ENCODE measurements at regions not wholly inside any gene's neighbourhood (a gene's known extent, or its start where the extent isn't known, plus 50 kb on each side); places are given as distances from the start of the nearest gene placed in this dataset.
"Not testable (repeated sequence)": the region's sequence is repeated elsewhere in the genome, so short reads cannot be mapped to it uniquely, and the experiment has no call there.

DNA sequence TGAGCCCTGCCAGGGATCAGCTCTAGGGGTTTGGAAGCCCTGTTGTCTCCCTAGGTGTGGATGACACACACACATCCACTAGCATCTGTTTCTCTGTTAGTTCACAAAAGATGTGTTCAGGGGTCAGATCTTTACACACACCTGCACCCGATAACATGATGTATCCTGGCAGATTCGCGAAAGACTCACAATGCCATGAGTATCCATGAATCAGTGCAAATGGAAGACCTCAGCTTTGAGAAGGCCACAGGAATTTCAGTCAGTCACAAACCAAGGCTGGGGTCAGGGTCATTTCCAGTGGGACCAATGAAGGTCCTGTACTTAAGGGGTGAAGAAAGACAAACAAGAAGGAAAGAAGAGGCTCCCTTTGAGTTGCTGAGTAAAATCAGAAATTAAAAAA is 898.2 kb downstream of the UQCRFS1 start:
- Histone ChIP-seq H3K27ac (ENCODE audit: poor library complexity, severe bottlenecking) (no peak overlapping the region), H3K9me3 (ENCODE audit: severe bottlenecking) (no peaks in the 10 kb centered on the region), H3K4me3 (ENCODE audit: severe bottlenecking) (no peak overlapping the region), H3K36me3 (ENCODE audit: low read depth) (no peaks in the 10 kb centered on the region), H3K4me1 (ENCODE audit: insufficient read depth, poor library complexity, severe bottlenecking) (peaks cover 5% of the 10 kb centered on the region), H3K27me3 (ENCODE audit: insufficient read depth, poor library complexity, severe bottlenecking) (no peaks in the 10 kb centered on the region)
- no peak for ATAC-seq (ENCODE audit: low read depth)
- TF ChIP-seq, protein P1, sequence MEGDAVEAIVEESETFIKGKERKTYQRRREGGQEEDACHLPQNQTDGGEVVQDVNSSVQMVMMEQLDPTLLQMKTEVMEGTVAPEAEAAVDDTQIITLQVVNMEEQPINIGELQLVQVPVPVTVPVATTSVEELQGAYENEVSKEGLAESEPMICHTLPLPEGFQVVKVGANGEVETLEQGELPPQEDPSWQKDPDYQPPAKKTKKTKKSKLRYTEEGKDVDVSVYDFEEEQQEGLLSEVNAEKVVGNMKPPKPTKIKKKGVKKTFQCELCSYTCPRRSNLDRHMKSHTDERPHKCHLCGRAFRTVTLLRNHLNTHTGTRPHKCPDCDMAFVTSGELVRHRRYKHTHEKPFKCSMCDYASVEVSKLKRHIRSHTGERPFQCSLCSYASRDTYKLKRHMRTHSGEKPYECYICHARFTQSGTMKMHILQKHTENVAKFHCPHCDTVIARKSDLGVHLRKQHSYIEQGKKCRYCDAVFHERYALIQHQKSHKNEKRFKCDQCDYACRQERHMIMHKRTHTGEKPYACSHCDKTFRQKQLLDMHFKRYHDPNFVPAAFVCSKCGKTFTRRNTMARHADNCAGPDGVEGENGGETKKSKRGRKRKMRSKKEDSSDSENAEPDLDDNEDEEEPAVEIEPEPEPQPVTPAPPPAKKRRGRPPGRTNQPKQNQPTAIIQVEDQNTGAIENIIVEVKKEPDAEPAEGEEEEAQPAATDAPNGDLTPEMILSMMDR (IDR thresholded peaks at IDR 0.05; ENCODE audit: poor library complexity, severe bottlenecking), result no peak
- DNase-seq (ENCODE audit: low spot score), result no peak

DNA sequence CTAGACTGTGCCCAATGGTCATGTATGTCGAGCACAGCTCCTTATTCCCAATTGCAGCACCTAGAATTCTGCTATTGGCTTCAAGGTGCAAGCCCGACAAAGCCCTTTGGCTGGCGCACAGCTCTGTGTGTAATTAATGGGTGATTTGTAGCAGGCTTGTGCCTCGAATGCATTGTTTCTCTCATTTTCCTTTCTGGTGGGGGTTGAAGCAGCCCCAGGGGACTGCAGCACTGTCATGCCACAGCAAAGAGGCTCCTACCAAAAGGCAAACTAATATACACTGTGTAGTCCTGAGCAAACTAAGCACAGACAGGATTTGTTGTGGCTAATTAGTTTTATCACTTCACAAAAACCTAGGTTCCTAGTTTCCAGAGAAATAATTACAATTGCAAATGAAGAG is 898.7 kb downstream of the UQCRFS1 start:
- Histone ChIP-seq H3K27ac (ENCODE audit: poor library complexity, severe bottlenecking) (peak overlapping the region; percentile 41), H3K4me3 (ENCODE audit: severe bottlenecking) (no peak overlapping the region), H3K9me3 (ENCODE audit: severe bottlenecking) (no peaks in the 10 kb centered on the region), H3K27me3 (ENCODE audit: insufficient read depth, poor library complexity, severe bottlenecking) (no peaks in the 10 kb centered on the region), H3K36me3 (ENCODE audit: low read depth) (no peaks in the 10 kb centered on the region), H3K4me1 (ENCODE audit: insufficient read depth, poor library complexity, severe bottlenecking) (peaks cover 5% of the 10 kb centered on the region)
- no peak for DNase-seq (ENCODE audit: low spot score)
- ATAC-seq (ENCODE audit: low read depth), result no peak
- TF ChIP-seq, protein P1 (IDR thresholded peaks at IDR 0.05; ENCODE audit: poor library complexity, severe bottlenecking), result no peak

DNA sequence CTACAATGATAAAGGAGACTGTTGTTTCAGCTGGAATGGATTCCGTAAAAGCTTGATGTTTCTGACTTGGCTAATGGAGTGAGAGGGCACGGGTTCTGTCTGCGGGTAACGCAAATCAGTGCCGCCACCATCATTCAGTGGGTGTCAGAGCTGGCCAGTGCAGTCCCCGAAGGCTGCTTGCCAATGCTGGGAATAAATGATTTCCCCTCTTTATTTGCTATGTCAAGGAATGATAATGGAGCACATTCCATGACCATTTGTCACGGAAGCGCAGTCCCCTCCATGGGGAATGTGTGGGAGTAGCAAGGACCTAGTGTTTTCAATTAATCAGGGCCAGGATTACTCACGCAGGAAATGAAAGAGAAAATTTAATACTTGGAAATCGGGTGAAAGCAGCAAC is 899.3 kb downstream of the UQCRFS1 start:
- Histone ChIP-seq H3K4me3 (ENCODE audit: severe bottlenecking) (no peak overlapping the region), H3K9me3 (ENCODE audit: severe bottlenecking) (no peaks in the 10 kb centered on the region), H3K36me3 (ENCODE audit: low read depth) (no peaks in the 10 kb centered on the region), H3K4me1 (ENCODE audit: insufficient read depth, poor library complexity, severe bottlenecking) (peaks cover 5% of the 10 kb centered on the region), H3K27ac (ENCODE audit: poor library complexity, severe bottlenecking) (peak overlapping the region; percentile 41), H3K27me3 (ENCODE audit: insufficient read depth, poor library complexity, severe bottlenecking) (no peaks in the 10 kb centered on the region)
- DNase-seq (ENCODE audit: low spot score), result no peak
- peak; percentile 90 for ATAC-seq (ENCODE audit: low read depth)
- TF ChIP-seq, protein P1 (IDR thresholded peaks at IDR 0.05; ENCODE audit: poor library complexity, severe bottlenecking), result no peak

DNA sequence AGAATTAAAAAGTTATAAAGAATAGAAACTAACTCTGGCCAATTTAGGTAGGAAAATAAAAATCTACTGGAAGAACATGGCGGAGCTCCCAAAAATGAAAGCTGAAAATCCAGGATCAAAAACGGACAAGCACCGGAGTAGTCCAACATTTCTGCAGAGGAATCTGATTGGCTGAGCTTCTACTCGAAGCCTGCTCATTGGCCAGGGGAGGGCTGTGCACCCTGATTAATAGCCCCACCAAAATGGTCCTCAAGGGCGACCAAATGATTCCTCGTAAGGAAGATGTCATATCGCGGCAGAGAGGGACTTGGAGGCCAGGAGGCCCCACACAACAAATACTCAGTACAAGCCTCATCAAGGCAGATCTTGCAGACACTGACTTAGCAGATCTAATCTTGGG is 900.7 kb downstream of the UQCRFS1 start:
- Histone ChIP-seq H3K36me3 (ENCODE audit: low read depth) (no peaks in the 10 kb centered on the region), H3K27me3 (ENCODE audit: insufficient read depth, poor library complexity, severe bottlenecking) (no peaks in the 10 kb centered on the region), H3K27ac (ENCODE audit: poor library complexity, severe bottlenecking) (no peak overlapping the region), H3K4me1 (ENCODE audit: insufficient read depth, poor library complexity, severe bottlenecking) (peaks cover 5% of the 10 kb centered on the region), H3K9me3 (ENCODE audit: severe bottlenecking) (no peaks in the 10 kb centered on the region), H3K4me3 (ENCODE audit: severe bottlenecking) (no peak overlapping the region)
- ATAC-seq (ENCODE audit: low read depth) (no peak), DNase-seq (ENCODE audit: low spot score) (no peak)
- TF ChIP-seq, protein P1 (IDR thresholded peaks at IDR 0.05; ENCODE audit: poor library complexity, severe bottlenecking), result no peak

- H3K4me1 ChIP-seq (ENCODE audit: insufficient read depth, poor library complexity, severe bottlenecking); DNase-seq (ENCODE audit: low spot score); H3K36me3 ChIP-seq (ENCODE audit: low read depth); H3K27ac ChIP-seq (ENCODE audit: poor library complexity, severe bottlenecking); H3K27me3 ChIP-seq (ENCODE audit: insufficient read depth, poor library complexity, severe bottlenecking); H3K9me3 ChIP-seq (ENCODE audit: severe bottlenecking); ATAC-seq (ENCODE audit: low read depth); H3K4me3 ChIP-seq (ENCODE audit: severe bottlenecking): not testable (repeated sequence)
Measured at GRCh38 chr19:28310829-28311228, 902.1 kb downstream of the UQCRFS1 start.
